ENCODE measurements at regions not wholly inside any gene's neighbourhood (a gene's known extent, or its start where the extent isn't known, plus 50 kb on each side); places are given as distances from the start of the nearest gene placed in this dataset.

DNA sequence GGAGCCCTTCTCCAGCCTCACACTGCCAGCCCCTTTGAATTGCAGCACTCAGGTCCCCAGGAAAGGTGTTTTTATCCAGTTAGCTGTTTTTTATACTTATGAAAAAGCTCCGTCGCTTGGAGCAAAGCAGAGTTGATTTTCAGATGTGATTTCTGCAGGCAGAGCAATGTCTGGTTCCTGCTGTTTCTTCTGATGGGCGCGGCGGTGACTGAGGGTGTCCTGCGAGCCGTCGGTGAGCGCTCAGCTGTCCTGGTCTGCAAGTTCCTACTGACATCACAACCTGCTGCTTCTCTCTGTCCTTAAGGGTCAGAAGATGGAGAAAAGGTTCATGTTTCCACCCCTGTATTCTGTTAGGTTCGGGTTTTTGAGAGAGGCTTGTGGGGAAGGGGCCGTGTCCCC is 109.6 kb upstream of the FAM20C start:
- TF ChIP-seq CTCF (IDR thresholded peaks at IDR 0.05; ENCODE audit: borderline replicate concordance, extremely low read depth, low read length, poor library complexity, severe bottlenecking) (no peak), EZH2 (IDR thresholded peaks at IDR 0.05; ENCODE audit: borderline replicate concordance, low read depth, low read length, severe bottlenecking) (no peak)
